WTC11 (cell line): ENCODE measurements at regions not wholly inside any gene's neighbourhood (a gene's known extent, or its start where the extent isn't known, plus 50 kb on each side); places are given as distances from the start of the nearest gene placed in this dataset.

ENCODE experiments used
- AR ChIP-seq: fragments of 250-450 bp; sonication (Bioruptor Pico); IDR thresholded peaks from 2 replicates; pipeline ENCODE4 v1.9.0; 2021; ENCODE audit warnings: mild to moderate bottlenecking
- ATF2 ChIP-seq: sonication (generic); formaldehyde crosslinking; IDR thresholded peaks from 2 replicates; pipeline ENCODE4 v1.8.1; 2022; ENCODE audit warnings: low read depth, missing genetic modification reagents, borderline replicate concordance
- CREB1 ChIP-seq: sonication (generic); formaldehyde crosslinking; IDR thresholded peaks from 2 replicates; pipeline ENCODE4 v1.8.0; 2023; ENCODE audit warnings: mild to moderate bottlenecking, missing genetic modification reagents
- CTCF ChIP-seq: fragments of 200-600 bp; IDR thresholded peaks from 2 replicates; pipeline ENCODE4 v1.8.0; 2022; ENCODE audit warnings: antibody characterized with exemption
- E2F4 ChIP-seq: sonication (generic); formaldehyde crosslinking; IDR thresholded peaks from 2 replicates; pipeline ENCODE4 v1.8.1; 2022; ENCODE audit warnings: low read depth, mild to moderate bottlenecking, moderate library complexity, missing genetic modification reagents, borderline replicate concordance
- GABPB1 ChIP-seq: sonication (generic); formaldehyde crosslinking; IDR thresholded peaks from 2 replicates; pipeline ENCODE4 v1.8.1; 2023; ENCODE audit warnings: mild to moderate bottlenecking, missing genetic modification reagents
- JUN ChIP-seq: sonication (generic); formaldehyde crosslinking; IDR thresholded peaks from 2 replicates; pipeline ENCODE4 v1.8.0; 2023; ENCODE audit warnings: mild to moderate bottlenecking, missing genetic modification reagents
- NFYB ChIP-seq: sonication (generic); formaldehyde crosslinking; conservative IDR thresholded peaks from 2 replicates; pipeline ENCODE4 v1.8.0; 2022; ENCODE audit warnings: low read depth, missing genetic modification reagents
- SMAD4 ChIP-seq: sonication (generic); formaldehyde crosslinking; IDR thresholded peaks from 2 replicates; pipeline ENCODE4 v1.8.0; 2022; ENCODE audit warnings: mild to moderate bottlenecking, missing genetic modification reagents
- TCF7 ChIP-seq: sonication (generic); formaldehyde crosslinking; IDR thresholded peaks from 2 replicates; pipeline ENCODE4 v1.8.0; 2022; ENCODE audit warnings: mild to moderate bottlenecking, low read depth, missing genetic modification reagents, moderate library complexity
- TP53 ChIP-seq: sonication (generic); formaldehyde crosslinking; IDR thresholded peaks from 2 replicates; pipeline ENCODE4 v1.8.1; 2023; ENCODE audit warnings: mild to moderate bottlenecking, missing genetic modification reagents
- ZNF396 ChIP-seq: fragments of 250-450 bp; sonication (Bioruptor Pico); IDR thresholded peaks from 2 replicates; pipeline ENCODE4 v1.8.0; 2021; ENCODE audit warnings: mild to moderate bottlenecking, moderate library complexity, borderline replicate concordance

- TF ChIP-seq CTCF (no peak), ZNF396 (CRISPR knock-in tag) (no peak), ATF2 (CRISPR knock-in tag) (no peak), E2F4 (no peak), TCF7 (no peak), NFYB (CRISPR knock-in tag) (no peak), GABPB1 (CRISPR knock-in tag) (no peak), SMAD4 (CRISPR knock-in tag) (no peak), JUN (CRISPR knock-in tag) (no peak), CREB1 (no peak), AR (no peak), TP53 (CRISPR knock-in tag) (no peak)
Measured at GRCh38 chr5:145661737-145662485, 173.2 kb downstream of the PRELID2 start.
